GM23338 (cell line): ENCODE measurements at regions not wholly inside any gene's neighbourhood (a gene's known extent, or its start where the extent isn't known, plus 50 kb on each side); places are given as distances from the start of the nearest gene placed in this dataset.
"Not testable (repeated sequence)": the region's sequence is repeated elsewhere in the genome, so short reads cannot be mapped to it uniquely, and the experiment has no call there.

Experiments used
- ATAC-seq: fragments of 200-7000 bp; cut with Tn5 transposase; 3 replicates; pipeline ENCODE4 v1.9.1; 2020
- DNase-seq: peaks from one replicate; pipeline ENCODE4 v3.0.0-alpha.2; 2015; ENCODE audit warnings: low spot score
- H2AFZ ChIP-seq: fragments of 200-600 bp; sonication (generic); 2 replicates; pipeline ENCODE4 v1.8.0; 2016; ENCODE audit warnings: antibody characterized with exemption, mild to moderate bottlenecking, moderate library complexity
- H3F3A ChIP-seq: fragments of 200-600 bp; sonication (generic); replicated peaks from 2 replicates; pipeline ENCODE4 v1.8.0; 2017; ENCODE audit warnings: antibody characterized with exemption, mixed run types, low read depth
- H3K27ac ChIP-seq: fragments of 200-600 bp; sonication (generic); 2 replicates; pipeline ENCODE4 v1.6.1; 2016; ENCODE audit warnings: low read depth
- H3K27me3 ChIP-seq: fragments of 200-600 bp; sonication (generic); 2 replicates; pipeline ENCODE4 v1.8.0; 2016; ENCODE audit warnings: mild to moderate bottlenecking, mixed run types, moderate library complexity; ENCODE audit not compliant: insufficient read depth
- H3K36me3 ChIP-seq: fragments of 200-600 bp; sonication (generic); 2 replicates; pipeline ENCODE4 v1.8.0; 2016; ENCODE audit warnings: mild to moderate bottlenecking; ENCODE audit not compliant: insufficient read depth
- H3K4me1 ChIP-seq: fragments of 200-600 bp; sonication (generic); 2 replicates; pipeline ENCODE4 v1.8.0; 2016; ENCODE audit warnings: mild to moderate bottlenecking, moderate library complexity; ENCODE audit not compliant: insufficient read depth
- H3K4me2 ChIP-seq: fragments of 200-600 bp; sonication (generic); 2 replicates; pipeline ENCODE4 v1.7.1; 2017; ENCODE audit warnings: mixed run types
- H3K4me3 ChIP-seq: fragments of 200-600 bp; sonication (generic); 2 replicates; pipeline ENCODE4 v1.6.1; 2016; ENCODE audit warnings: mixed run types
- H3K79me2 ChIP-seq: fragments of 200-600 bp; sonication (generic); replicated peaks from 2 replicates; pipeline ENCODE4 v1.8.0; 2017; ENCODE audit warnings: mild to moderate bottlenecking; ENCODE audit not compliant: insufficient read depth
- H3K9me2 ChIP-seq: fragments of 200-600 bp; sonication (generic); 2 replicates; pipeline ENCODE4 v1.8.0; 2017; ENCODE audit not compliant: insufficient read depth
- H4K20me1 ChIP-seq: fragments of 200-600 bp; sonication (generic); replicated peaks from 2 replicates; pipeline ENCODE4 v1.8.0; 2017; ENCODE audit warnings: mild to moderate bottlenecking; ENCODE audit not compliant: insufficient read depth
- H3K27ac Mint-ChIP-seq: 2 replicates; pipeline ENCODE4 v1.8.0; 2020; ENCODE audit warnings: inconsistent platforms, mild to moderate bottlenecking, moderate library complexity, mixed read lengths
- H3K27me3 Mint-ChIP-seq: 3 replicates; pipeline ENCODE4 v1.8.0; 2022; ENCODE audit warnings: low read depth, mild to moderate bottlenecking, moderate library complexity, mixed read lengths, inconsistent platforms; ENCODE audit not compliant: insufficient read depth, poor library complexity
- H3K36me3 Mint-ChIP-seq: 3 replicates; pipeline ENCODE4 v1.8.0; 2021; ENCODE audit warnings: low read depth, mild to moderate bottlenecking, inconsistent platforms, moderate library complexity, mixed read lengths
- H3K4me1 Mint-ChIP-seq: 3 replicates; pipeline ENCODE4 v1.8.0; 2020; ENCODE audit warnings: mild to moderate bottlenecking, inconsistent platforms, mixed read lengths
- H3K4me3 Mint-ChIP-seq: 3 replicates; pipeline ENCODE4 v1.8.0; 2021; ENCODE audit warnings: moderate library complexity, mild to moderate bottlenecking, inconsistent platforms, mixed read lengths
- H3K9me3 Mint-ChIP-seq: 3 replicates; pipeline ENCODE4 v1.8.0; 2020; ENCODE audit warnings: moderate library complexity, mild to moderate bottlenecking, inconsistent platforms, mixed read lengths
- CTCF ChIP-seq, 2 experiments: fragments of 200-600 bp in 1 of 2; sonication (generic) in 1 of 2; conservative IDR thresholded peaks; 2 replicates each; pipeline versions ENCODE4 v1.5.1 to v1.6.1; 2016 to 2017; ENCODE audit warnings: antibody characterized with exemption in 2 of 2, low read depth in 2 of 2, mild to moderate bottlenecking in 2 of 2, moderate library complexity in 1 of 2
- EZH2 ChIP-seq: fragments of 200-600 bp; sonication (generic); IDR thresholded peaks from one replicate; pipeline ENCODE4 v1.8.0; 2017; ENCODE audit warnings: antibody characterized with exemption, mild to moderate bottlenecking, low read depth; ENCODE audit not compliant: unreplicated experiment
- EZH2phosphoT487 ChIP-seq: fragments of 200-600 bp; sonication (generic); IDR thresholded peaks from one replicate; pipeline ENCODE4 v1.8.1; 2018; ENCODE audit warnings: antibody characterized with exemption; ENCODE audit not compliant: unreplicated experiment
- JUNB ChIP-seq: IDR thresholded peaks from one replicate; pipeline ENCODE4 v1.6.1; 2016; ENCODE audit warnings: antibody characterized with exemption; ENCODE audit not compliant: unreplicated experiment
- NANOG ChIP-seq: IDR thresholded peaks from 2 replicates; pipeline ENCODE4 v1.6.1; 2016; ENCODE audit warnings: antibody characterized with exemption, borderline replicate concordance
- STAT1 ChIP-seq: IDR thresholded peaks from one replicate; pipeline ENCODE4 v1.6.1; 2016; ENCODE audit warnings: antibody characterized with exemption; ENCODE audit not compliant: unreplicated experiment
- ZNF114 ChIP-seq: fragments of 250-450 bp; sonication (Bioruptor Pico); IDR thresholded peaks from 2 replicates; pipeline ENCODE4 v1.5.0; 2020; ENCODE audit warnings: mild to moderate bottlenecking, moderate library complexity
- ZNF331 ChIP-seq: fragments of 250-450 bp; sonication (Bioruptor Pico); IDR thresholded peaks from 2 replicates; pipeline ENCODE4 v1.5.0; 2020; ENCODE audit warnings: low read depth, mild to moderate bottlenecking, moderate library complexity

GRCh38 chrX:45553417-45553816 is 352.7 kb upstream of the DIPK2B start:
- ATAC-seq (no peak), DNase-seq (no peak)
- Mint-ChIP-seq H3K4me3 (no peak overlapping the region), H3K36me3 (no peaks in the 10 kb centered on the region), H3K9me3 (no peaks in the 10 kb centered on the region; the same call in 2 of the 3 replicates), H3K27me3 (no peaks in the 10 kb centered on the region), H3K4me1 (no peaks in the 10 kb centered on the region), H3K27ac (no peak overlapping the region)
- H2AFZ ChIP-seq: no peak overlapping the region
- no peaks in the 10 kb centered on the region for H4K20me1 ChIP-seq
- H3K4me2 ChIP-seq: no peak overlapping the region
- no peaks in the 10 kb centered on the region for H3K9me2 ChIP-seq
- no peaks in the 10 kb centered on the region for H3F3A ChIP-seq
- H3K27ac ChIP-seq: no peak overlapping the region
- H3K36me3 ChIP-seq: no peaks in the 10 kb centered on the region
- no peak overlapping the region for H3K4me3 ChIP-seq
- no peaks in the 10 kb centered on the region for H3K27me3 ChIP-seq
- no peaks in the 10 kb centered on the region for H3K79me2 ChIP-seq
- no peak for TF ChIP-seq EZH2
- TF ChIP-seq NANOG: no peak
- TF ChIP-seq ZNF331 (CRISPR knock-in tag): no peak
- no peak for TF ChIP-seq EZH2phosphoT487
- no peaks in the 10 kb centered on the region for H3K4me1 ChIP-seq

- not testable (repeated sequence) for H3K36me3 ChIP-seq, H4K20me1 ChIP-seq, H2AFZ ChIP-seq, DNase-seq, H3K9me2 ChIP-seq, H3K27me3 Mint-ChIP-seq, H3K27ac Mint-ChIP-seq, H3K4me1 ChIP-seq, H3K79me2 ChIP-seq, H3K27ac ChIP-seq, H3K4me2 ChIP-seq, H3K4me3 ChIP-seq, ATAC-seq, H3K4me3 Mint-ChIP-seq, H3F3A ChIP-seq, H3K4me1 Mint-ChIP-seq, H3K27me3 ChIP-seq
- H3K36me3 Mint-ChIP-seq: peaks cover 12% of the 10 kb centered on the region; the same call in 2 of the 3 replicates
- peaks cover 18% of the 10 kb centered on the region for H3K9me3 Mint-ChIP-seq
Observed at GRCh38 chrX:45546697-45547096, 346.0 kb upstream of the DIPK2B start.

DNA sequence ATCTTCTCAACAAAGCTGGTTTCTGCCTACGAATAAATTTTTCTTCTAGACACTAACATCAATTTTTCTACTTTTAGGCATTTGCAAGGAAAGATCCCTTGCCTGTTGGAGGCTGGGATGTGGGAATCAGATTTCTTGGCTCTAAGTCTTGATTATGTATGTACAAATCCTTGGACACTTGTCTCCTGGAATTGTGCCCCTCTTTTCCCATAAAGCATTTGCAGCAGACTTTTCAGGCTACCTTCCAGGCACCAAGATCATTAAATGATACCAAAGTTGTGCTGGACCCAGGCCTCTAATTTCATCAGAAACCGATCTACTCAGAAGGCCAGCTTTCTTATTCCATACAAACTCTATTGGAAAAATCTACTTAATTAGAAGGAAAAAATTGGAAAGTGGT is 339.5 kb upstream of the DIPK2B start:
- Histone ChIP-seq H3K36me3 (no peaks in the 10 kb centered on the region), H3K27ac (no peak overlapping the region), H3K9me2 (0 out of 2 replicates have a peak, but pooled peaks cover 6% of the 10 kb centered on the region), H2AFZ (no peak overlapping the region), H3K27me3 (no peaks in the 10 kb centered on the region), H4K20me1 (no peaks in the 10 kb centered on the region), H3K4me3 (no peak overlapping the region), H3K79me2 (no peaks in the 10 kb centered on the region), H3F3A (no peaks in the 10 kb centered on the region), H3K4me1 (no peaks in the 10 kb centered on the region), H3K4me2 (no peak overlapping the region)
- no peak for DNase-seq
- Mint-ChIP-seq H3K36me3 (no peaks in the 10 kb centered on the region; the same call in 2 of the 3 replicates), H3K27ac (no peak overlapping the region), H3K27me3 (no peaks in the 10 kb centered on the region), H3K4me3 (no peak overlapping the region), H3K9me3 (peaks cover 8% of the 10 kb centered on the region; the same call in 2 of the 3 replicates), H3K4me1 (no peaks in the 10 kb centered on the region)
- TF ChIP-seq JUNB (no peak), ZNF331 (CRISPR knock-in tag) (no peak), EZH2 (no peak), CTCF (conservative IDR thresholded peaks at IDR 0.05; ENCODE audit: low read depth in 2 of 2) (no peak), ZNF114 (CRISPR knock-in tag) (no peak), STAT1 (no peak), EZH2phosphoT487 (no peak)
- ATAC-seq: no peak
